ENCODE measurements at regions not wholly inside any gene's neighbourhood (a gene's known extent, or its start where the extent isn't known, plus 50 kb on each side); places are given as distances from the start of the nearest gene placed in this dataset.
A peak's percentile ranks its signal among the peaks of the same experiment; 100 is the strongest.

DNA sequence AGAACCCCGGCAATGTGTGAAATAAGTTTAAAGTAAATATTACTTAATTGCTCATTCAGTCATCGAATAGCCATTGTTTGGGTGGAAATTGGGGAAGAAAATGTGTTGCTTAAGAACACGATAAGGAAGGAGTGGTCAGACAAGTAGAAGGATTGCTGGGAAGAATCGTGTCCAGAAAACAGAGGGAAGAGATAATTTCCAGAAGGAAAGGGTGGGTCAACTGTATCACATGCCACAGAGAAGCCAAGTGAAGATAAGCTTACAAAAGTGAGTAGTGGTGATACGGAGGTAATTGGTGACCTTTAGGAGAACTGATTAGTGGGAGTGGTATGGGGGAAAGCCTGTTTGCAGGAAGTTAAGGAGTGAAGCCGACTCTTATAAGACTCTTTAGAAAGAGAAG, 306.2 kb downstream of the SOX4 start (continued):
- TF ChIP-seq, protein P1, sequence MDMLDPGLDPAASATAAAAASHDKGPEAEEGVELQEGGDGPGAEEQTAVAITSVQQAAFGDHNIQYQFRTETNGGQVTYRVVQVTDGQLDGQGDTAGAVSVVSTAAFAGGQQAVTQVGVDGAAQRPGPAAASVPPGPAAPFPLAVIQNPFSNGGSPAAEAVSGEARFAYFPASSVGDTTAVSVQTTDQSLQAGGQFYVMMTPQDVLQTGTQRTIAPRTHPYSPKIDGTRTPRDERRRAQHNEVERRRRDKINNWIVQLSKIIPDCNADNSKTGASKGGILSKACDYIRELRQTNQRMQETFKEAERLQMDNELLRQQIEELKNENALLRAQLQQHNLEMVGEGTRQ (IDR thresholded peaks at IDR 0.05; ENCODE audit: borderline replicate concordance, low read depth, low read length), result no peak
- TF ChIP-seq FOXM1 (IDR thresholded peaks at IDR 0.05; ENCODE audit: low read depth) (no peak), MEF2A (IDR thresholded peaks at IDR 0.05; ENCODE audit: borderline replicate concordance, low read depth) (no peak)

DNA sequence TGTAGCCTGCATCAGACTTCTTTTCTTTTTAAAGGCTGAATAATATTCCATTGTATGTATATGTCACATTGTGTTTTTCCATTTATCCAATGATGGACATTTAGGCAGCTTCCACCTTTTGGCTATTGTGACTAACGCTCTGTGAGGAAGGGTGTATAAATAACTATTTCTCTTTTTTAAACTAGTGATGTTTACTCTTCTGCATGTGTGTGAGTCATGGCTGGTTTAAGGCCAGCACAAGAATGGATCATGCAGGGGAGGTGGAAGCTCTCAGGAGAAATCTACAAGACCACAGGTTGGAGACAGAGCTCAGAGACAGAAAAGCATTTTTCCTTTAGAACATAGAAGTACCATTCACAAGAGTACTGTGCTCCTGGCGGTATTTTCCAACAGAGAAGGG, 307.2 kb downstream of the SOX4 start:
- Histone ChIP-seq H3K4me3 (ENCODE audit: low read depth in 2 of 2, low read length in 1 of 2) (no peak overlapping the region), H3K9me2 (no peaks in the 10 kb centered on the region), H3F3A (replicated peaks; ENCODE audit: insufficient read depth) (peaks cover 8% of the 10 kb centered on the region), H3K36me3 (replicated peaks in 1 of 2; ENCODE audit: control insufficient read depth in 1 of 2, insufficient read depth in 2 of 2, low read length in 1 of 2) (no peaks in the 10 kb centered on the region), H3K4me2 (no peak overlapping the region), H4K20me1 (ENCODE audit: insufficient read depth) (no peaks in the 10 kb centered on the region), H3K79me2 (ENCODE audit: insufficient read depth) (peaks cover 6% of the 10 kb centered on the region; the same call in 1 of the 2 replicates), H3K4me1 (ENCODE audit: control insufficient read depth in 1 of 2, insufficient read depth in 2 of 2, low read depth in 1 of 2, low read length in 1 of 2) (no peaks in the 10 kb centered on the region; a peak in 1 of 4 replicates), H2AFZ (ENCODE audit: low read depth) (no peak overlapping the region), H3K9ac (no peak overlapping the region), H3K27me3 (ENCODE audit: insufficient read depth) (no peaks in the 10 kb centered on the region), H3K9me3 (no peaks in the 10 kb centered on the region), H3K27ac (ENCODE audit: low read depth in 2 of 2, low read length in 1 of 2) (peak overlapping the region in 1 of 2 experiments; percentile 25; a peak in 1 of 4 replicates)
- no peak for DNase-seq
- CTCF ChIA-PET, result no interaction called here
- TF ChIP-seq EZH2phosphoT487 (IDR thresholded peaks at IDR 0.05; ENCODE audit: borderline replicate concordance, low read depth), result no peak
- no peak for TF ChIP-seq ELF1 (IDR thresholded peaks at IDR 0.05)
- no peak for TF ChIP-seq RXRA (IDR thresholded peaks at IDR 0.05; ENCODE audit: borderline replicate concordance, low read depth)
- TF ChIP-seq, protein P2, sequence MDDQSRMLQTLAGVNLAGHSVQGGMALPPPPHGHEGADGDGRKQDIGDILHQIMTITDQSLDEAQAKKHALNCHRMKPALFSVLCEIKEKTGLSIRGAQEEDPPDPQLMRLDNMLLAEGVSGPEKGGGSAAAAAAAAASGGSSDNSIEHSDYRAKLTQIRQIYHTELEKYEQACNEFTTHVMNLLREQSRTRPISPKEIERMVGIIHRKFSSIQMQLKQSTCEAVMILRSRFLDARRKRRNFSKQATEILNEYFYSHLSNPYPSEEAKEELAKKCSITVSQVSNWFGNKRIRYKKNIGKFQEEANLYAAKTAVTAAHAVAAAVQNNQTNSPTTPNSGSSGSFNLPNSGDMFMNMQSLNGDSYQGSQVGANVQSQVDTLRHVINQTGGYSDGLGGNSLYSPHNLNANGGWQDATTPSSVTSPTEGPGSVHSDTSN (IDR thresholded peaks at IDR 0.05), result peak; percentile 21; the same call in 1 of the 2 replicates
- TF ChIP-seq JUND (IDR thresholded peaks at IDR 0.05), result peak; percentile 53; the same call in 1 of the 2 replicates
- no peak for TF ChIP-seq RAD21 (IDR thresholded peaks at IDR 0.05; ENCODE audit: low read length)
- TF ChIP-seq, protein P3, sequence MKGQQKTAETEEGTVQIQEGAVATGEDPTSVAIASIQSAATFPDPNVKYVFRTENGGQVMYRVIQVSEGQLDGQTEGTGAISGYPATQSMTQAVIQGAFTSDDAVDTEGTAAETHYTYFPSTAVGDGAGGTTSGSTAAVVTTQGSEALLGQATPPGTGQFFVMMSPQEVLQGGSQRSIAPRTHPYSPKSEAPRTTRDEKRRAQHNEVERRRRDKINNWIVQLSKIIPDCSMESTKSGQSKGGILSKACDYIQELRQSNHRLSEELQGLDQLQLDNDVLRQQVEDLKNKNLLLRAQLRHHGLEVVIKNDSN (IDR thresholded peaks at IDR 0.05; ENCODE audit: borderline replicate concordance, low read depth), result no peak
- TF ChIP-seq, protein P4, sequence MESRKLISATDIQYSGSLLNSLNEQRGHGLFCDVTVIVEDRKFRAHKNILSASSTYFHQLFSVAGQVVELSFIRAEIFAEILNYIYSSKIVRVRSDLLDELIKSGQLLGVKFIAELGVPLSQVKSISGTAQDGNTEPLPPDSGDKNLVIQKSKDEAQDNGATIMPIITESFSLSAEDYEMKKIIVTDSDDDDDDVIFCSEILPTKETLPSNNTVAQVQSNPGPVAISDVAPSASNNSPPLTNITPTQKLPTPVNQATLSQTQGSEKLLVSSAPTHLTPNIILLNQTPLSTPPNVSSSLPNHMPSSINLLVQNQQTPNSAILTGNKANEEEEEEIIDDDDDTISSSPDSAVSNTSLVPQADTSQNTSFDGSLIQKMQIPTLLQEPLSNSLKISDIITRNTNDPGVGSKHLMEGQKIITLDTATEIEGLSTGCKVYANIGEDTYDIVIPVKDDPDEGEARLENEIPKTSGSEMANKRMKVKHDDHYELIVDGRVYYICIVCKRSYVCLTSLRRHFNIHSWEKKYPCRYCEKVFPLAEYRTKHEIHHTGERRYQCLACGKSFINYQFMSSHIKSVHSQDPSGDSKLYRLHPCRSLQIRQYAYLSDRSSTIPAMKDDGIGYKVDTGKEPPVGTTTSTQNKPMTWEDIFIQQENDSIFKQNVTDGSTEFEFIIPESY (IDR thresholded peaks at IDR 0.05; ENCODE audit: borderline replicate concordance, low read depth), result no peak
- TF ChIP-seq TCF12 (IDR thresholded peaks at IDR 0.05), result no peak
- TF ChIP-seq SMC3 (IDR thresholded peaks at IDR 0.05; ENCODE audit: low read depth, low read length), result no peak
- TF ChIP-seq MXI1 (IDR thresholded peaks at IDR 0.05; ENCODE audit: low read depth, low read length), result no peak
- TF ChIP-seq, protein P5, sequence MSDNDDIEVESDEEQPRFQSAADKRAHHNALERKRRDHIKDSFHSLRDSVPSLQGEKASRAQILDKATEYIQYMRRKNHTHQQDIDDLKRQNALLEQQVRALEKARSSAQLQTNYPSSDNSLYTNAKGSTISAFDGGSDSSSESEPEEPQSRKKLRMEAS (IDR thresholded peaks at IDR 0.05; ENCODE audit: low read depth), result no peak
- TF ChIP-seq EP300 (IDR thresholded peaks at IDR 0.05; ENCODE audit: borderline replicate concordance in 1 of 2, low read depth in 1 of 2, low read length in 1 of 2), result no peak
- no peak for TF ChIP-seq RCOR1 (IDR thresholded peaks at IDR 0.05; ENCODE audit: low read length)
- TF ChIP-seq POLR2AphosphoS5 (IDR thresholded peaks at IDR 0.05; ENCODE audit: low read depth, low read length), result no peak
- TF ChIP-seq, protein P6, sequence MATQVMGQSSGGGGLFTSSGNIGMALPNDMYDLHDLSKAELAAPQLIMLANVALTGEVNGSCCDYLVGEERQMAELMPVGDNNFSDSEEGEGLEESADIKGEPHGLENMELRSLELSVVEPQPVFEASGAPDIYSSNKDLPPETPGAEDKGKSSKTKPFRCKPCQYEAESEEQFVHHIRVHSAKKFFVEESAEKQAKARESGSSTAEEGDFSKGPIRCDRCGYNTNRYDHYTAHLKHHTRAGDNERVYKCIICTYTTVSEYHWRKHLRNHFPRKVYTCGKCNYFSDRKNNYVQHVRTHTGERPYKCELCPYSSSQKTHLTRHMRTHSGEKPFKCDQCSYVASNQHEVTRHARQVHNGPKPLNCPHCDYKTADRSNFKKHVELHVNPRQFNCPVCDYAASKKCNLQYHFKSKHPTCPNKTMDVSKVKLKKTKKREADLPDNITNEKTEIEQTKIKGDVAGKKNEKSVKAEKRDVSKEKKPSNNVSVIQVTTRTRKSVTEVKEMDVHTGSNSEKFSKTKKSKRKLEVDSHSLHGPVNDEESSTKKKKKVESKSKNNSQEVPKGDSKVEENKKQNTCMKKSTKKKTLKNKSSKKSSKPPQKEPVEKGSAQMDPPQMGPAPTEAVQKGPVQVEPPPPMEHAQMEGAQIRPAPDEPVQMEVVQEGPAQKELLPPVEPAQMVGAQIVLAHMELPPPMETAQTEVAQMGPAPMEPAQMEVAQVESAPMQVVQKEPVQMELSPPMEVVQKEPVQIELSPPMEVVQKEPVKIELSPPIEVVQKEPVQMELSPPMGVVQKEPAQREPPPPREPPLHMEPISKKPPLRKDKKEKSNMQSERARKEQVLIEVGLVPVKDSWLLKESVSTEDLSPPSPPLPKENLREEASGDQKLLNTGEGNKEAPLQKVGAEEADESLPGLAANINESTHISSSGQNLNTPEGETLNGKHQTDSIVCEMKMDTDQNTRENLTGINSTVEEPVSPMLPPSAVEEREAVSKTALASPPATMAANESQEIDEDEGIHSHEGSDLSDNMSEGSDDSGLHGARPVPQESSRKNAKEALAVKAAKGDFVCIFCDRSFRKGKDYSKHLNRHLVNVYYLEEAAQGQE (IDR thresholded peaks at IDR 0.05; ENCODE audit: low read depth, low read length), result no peak
- TF ChIP-seq TAF1 (IDR thresholded peaks at IDR 0.05; ENCODE audit: borderline replicate concordance, low read depth, low read length), result no peak
- TF ChIP-seq SIN3A (IDR thresholded peaks at IDR 0.05; ENCODE audit: borderline replicate concordance, low read depth, low read length), result no peak
- no peak for TF ChIP-seq YY1 (IDR thresholded peaks at IDR 0.05; ENCODE audit: low read depth)
- peak; percentile 52; the same call in 1 of the 2 replicates for TF ChIP-seq FOSL2 (IDR thresholded peaks at IDR 0.05; ENCODE audit: borderline replicate concordance, low read depth)
- TF ChIP-seq NRF1 (IDR thresholded peaks at IDR 0.05; ENCODE audit: low read depth, low read length), result no peak
- no peak for TF ChIP-seq MEF2A (IDR thresholded peaks at IDR 0.05; ENCODE audit: borderline replicate concordance, low read depth)
- no peak for TF ChIP-seq GATA2 (CRISPR knock-in tag; IDR thresholded peaks at IDR 0.05)
- 72% methylated on average over 2 of the region's 2 CpGs for WGBS (ENCODE audit: low lambda C conversion rate)
- POLR2A ChIA-PET, result no interaction called here
